Esophagus (tissue), 2 donors: ENCODE measurements at regions not wholly inside any gene's neighbourhood (a gene's known extent, or its start where the extent isn't known, plus 50 kb on each side); places are given as distances from the start of the nearest gene placed in this dataset.

Source experiments
- H3K27ac ChIP-seq, 2 donors: one replicate each; pipeline ENCODE4 v1.5.1; 2013; ENCODE audit warnings: low read depth in 2 of 2, mild to moderate bottlenecking in 2 of 2, inconsistent platforms in 1 of 2, low read length in 1 of 2, moderate library complexity in 1 of 2
- H3K27me3 ChIP-seq, 2 donors: one replicate each; pipeline ENCODE4 v1.6.1; 2013; ENCODE audit warnings: low read length in 2 of 2, control low read depth in 1 of 2, mild to moderate bottlenecking in 1 of 2; ENCODE audit not compliant: insufficient read depth in 2 of 2, control insufficient read depth in 1 of 2
- H3K36me3 ChIP-seq, 2 donors: one replicate each; pipeline ENCODE4 v1.6.1; 2013; ENCODE audit warnings: low read length in 1 of 2; ENCODE audit not compliant: control insufficient read depth in 2 of 2, insufficient read depth in 2 of 2
- H3K4me1 ChIP-seq, 2 donors: one replicate each; pipeline ENCODE4 v1.6.1; 2013; ENCODE audit warnings: low read length in 1 of 2; ENCODE audit not compliant: control insufficient read depth in 2 of 2, insufficient read depth in 2 of 2
- H3K4me3 ChIP-seq, 2 donors: one replicate each; pipeline ENCODE4 v1.5.1; 2013; ENCODE audit warnings: low read length in 2 of 2, mild to moderate bottlenecking in 2 of 2, low read depth in 1 of 2, moderate library complexity in 1 of 2
- H3K9me3 ChIP-seq, 2 donors: one replicate each; pipeline ENCODE4 v1.6.1; 2013; ENCODE audit warnings: mild to moderate bottlenecking in 2 of 2, low read depth in 1 of 2, low read length in 1 of 2, moderate library complexity in 1 of 2; ENCODE audit not compliant: control insufficient read depth in 2 of 2, insufficient read depth in 1 of 2
- WGBS, 2 donors: extraction: QIAGEN DNeasy Blood & Tissue Kit; methylation state at CpG; one replicate each; pipeline ENCODE4 v1.1.7; 2013; 5-methylcytosine and 5-hydroxymethylcytosine counted together
- donor health status: healthy with polysubstance abuse.
- donor health status: Bipolar disorder and iron deficiency.

- Histone ChIP-seq H3K27me3 (no peaks in the 10 kb centered on the region), H3K4me1 (peaks cover 0 to 2% of the 10 kb centered on the region in 2 donors), H3K4me3 (no peak overlapping the region), H3K36me3 (no peaks in the 10 kb centered on the region), H3K27ac (no peak overlapping the region), H3K9me3 (no peaks in the 10 kb centered on the region)
- whole genome bisulfite sequencing, 2 donors, result 65 to 70% methylated on average over 4 of the region's 4 CpGs
These were observed 310.2 kb upstream of the ID2 start for GRCh38 chr2:8371653-8372052.

- 93 to 97% methylated on average over 9 of the region's 9 CpGs for WGBS, 2 donors
- H3K4me1 ChIP-seq, result no peaks in the 10 kb centered on the region
- H3K9me3 ChIP-seq, result no peaks in the 10 kb centered on the region
- no peaks in the 10 kb centered on the region for H3K27me3 ChIP-seq
- H3K27ac ChIP-seq, result no peak overlapping the region
- H3K4me3 ChIP-seq, result no peak overlapping the region
- no peaks in the 10 kb centered on the region for H3K36me3 ChIP-seq
These were observed 307.1 kb upstream of the ID2 start for GRCh38 chr2:8374782-8375181.

- Histone ChIP-seq H3K27ac (no peak overlapping the region), H3K4me1 (no peaks in the 10 kb centered on the region), H3K9me3 (no peaks in the 10 kb centered on the region), H3K4me3 (no peak overlapping the region), H3K36me3 (no peaks in the 10 kb centered on the region), H3K27me3 (no peaks in the 10 kb centered on the region)
- 86 to 87% methylated on average over 11 of the region's 11 CpGs for WGBS, 2 donors
These were observed 305.0 kb upstream of the ID2 start for GRCh38 chr2:8376603-8377410.

- Histone ChIP-seq H3K27me3 (no peaks in the 10 kb centered on the region), H3K27ac (no peak overlapping the region), H3K36me3 (no peaks in the 10 kb centered on the region), H3K4me1 (no peaks in the 10 kb centered on the region), H3K4me3 (no peak overlapping the region), H3K9me3 (no peaks in the 10 kb centered on the region)
- 84 to 86% methylated on average over 9 of the region's 9 CpGs for WGBS, 2 donors
These were observed 303.6 kb upstream of the ID2 start for GRCh38 chr2:8378016-8378810.

GRCh38 chr2:8379128-8379527 lies 302.7 kb upstream of the ID2 start:
- no peaks in the 10 kb centered on the region for H3K9me3 ChIP-seq
- no peaks in the 10 kb centered on the region for H3K4me1 ChIP-seq
- 87 to 89% methylated on average over 8 of the region's 8 CpGs for WGBS, 2 donors
- H3K27me3 ChIP-seq, result no peaks in the 10 kb centered on the region
- no peak overlapping the region for H3K27ac ChIP-seq
- no peaks in the 10 kb centered on the region for H3K36me3 ChIP-seq
- no peak overlapping the region for H3K4me3 ChIP-seq

GRCh38 chr2:8379549-8379948 lies 302.3 kb upstream of the ID2 start:
- Histone ChIP-seq H3K27me3 (no peaks in the 10 kb centered on the region), H3K4me3 (no peak overlapping the region), H3K9me3 (no peaks in the 10 kb centered on the region), H3K27ac (no peak overlapping the region), H3K36me3 (no peaks in the 10 kb centered on the region), H3K4me1 (no peaks in the 10 kb centered on the region)
- WGBS, 2 donors, result 79 to 83% methylated on average over 4 of the region's 4 CpGs

- no peaks in the 10 kb centered on the region for H3K27me3 ChIP-seq
- H3K9me3 ChIP-seq, result no peaks in the 10 kb centered on the region
- H3K4me3 ChIP-seq, result no peak overlapping the region
- H3K36me3 ChIP-seq, result no peaks in the 10 kb centered on the region
- no peaks in the 10 kb centered on the region for H3K4me1 ChIP-seq
- 67 to 72% methylated on average over 6 of the region's 6 CpGs for WGBS, 2 donors
- H3K27ac ChIP-seq, result no peak overlapping the region
These were observed 301.8 kb upstream of the ID2 start for GRCh38 chr2:8380026-8380425.

- no peaks in the 10 kb centered on the region for H3K4me1 ChIP-seq
- H3K9me3 ChIP-seq, result no peaks in the 10 kb centered on the region
- H3K4me3 ChIP-seq, result no peak overlapping the region
- 69 to 91% methylated on average over 3 of the region's 3 CpGs for WGBS, 2 donors
- H3K36me3 ChIP-seq, result no peaks in the 10 kb centered on the region
- no peaks in the 10 kb centered on the region for H3K27me3 ChIP-seq
- H3K27ac ChIP-seq, result no peak overlapping the region
These were observed 301.3 kb upstream of the ID2 start for GRCh38 chr2:8380566-8380965.

GRCh38 chr2:8382485-8382884 lies 299.4 kb upstream of the ID2 start:
- 88% methylated on average over 4 of the region's 4 CpGs for WGBS, 2 donors
- H3K27ac ChIP-seq, result no peak overlapping the region

More at GRCh38 chr2:8382485-8382884, 299.4 kb upstream of the ID2 start:
- no peaks in the 10 kb centered on the region for H3K9me3 ChIP-seq
- H3K4me1 ChIP-seq, result no peaks in the 10 kb centered on the region
- no peaks in the 10 kb centered on the region for H3K27me3 ChIP-seq
- H3K36me3 ChIP-seq, result no peaks in the 10 kb centered on the region
- H3K4me3 ChIP-seq, result no peak overlapping the region
